Trophoblast cell (in vitro differentiated cells and primary cell): ENCODE measurements at regions not wholly inside any gene's neighbourhood (a gene's known extent, or its start where the extent isn't known, plus 50 kb on each side); places are given as distances from the start of the nearest gene placed in this dataset.

Experiments
- DNase-seq, 2 donors: peaks; one replicate each; pipeline ENCODE4 v3.0.0-alpha.2; 2016
- H2AFZ ChIP-seq: 2 replicates; pipeline ENCODE4 v1.6.1; 2013; ENCODE audit warnings: low read length, moderate library complexity, mild to moderate bottlenecking; ENCODE audit not compliant: insufficient read depth, poor library complexity
- H2AK5ac ChIP-seq: 2 replicates; pipeline ENCODE4 v1.6.1; 2013; ENCODE audit warnings: mild to moderate bottlenecking, low read length
- H2BK120ac ChIP-seq: 2 replicates; pipeline ENCODE4 v1.6.1; 2013; ENCODE audit warnings: low read length, mild to moderate bottlenecking, moderate library complexity; ENCODE audit not compliant: insufficient read depth, poor library complexity
- H2BK12ac ChIP-seq: 2 replicates; pipeline ENCODE4 v1.6.1; 2013; ENCODE audit warnings: mild to moderate bottlenecking, low read length, moderate library complexity
- H2BK5ac ChIP-seq: 2 replicates; pipeline ENCODE4 v1.6.1; 2013; ENCODE audit warnings: low read length, low read depth, moderate library complexity, mild to moderate bottlenecking; ENCODE audit not compliant: poor library complexity
- H3K14ac ChIP-seq: 2 replicates; pipeline ENCODE4 v1.6.1; 2013; ENCODE audit warnings: mild to moderate bottlenecking, low read length
- H3K18ac ChIP-seq: 2 replicates; pipeline ENCODE4 v1.6.1; 2013; ENCODE audit warnings: mild to moderate bottlenecking, low read length
- H3K23ac ChIP-seq: 2 replicates; pipeline ENCODE4 v1.6.1; 2013; ENCODE audit warnings: low read length
- H3K27ac ChIP-seq: 2 replicates; pipeline ENCODE4 v1.5.1; 2013; ENCODE audit warnings: low read depth, mild to moderate bottlenecking, inconsistent platforms, low read length, moderate library complexity
- H3K27me3 ChIP-seq: 2 replicates; pipeline ENCODE4 v1.6.1; 2013; ENCODE audit warnings: inconsistent platforms, mild to moderate bottlenecking, low read length, moderate library complexity; ENCODE audit not compliant: insufficient read depth
- H3K36me3 ChIP-seq, 2 experiments: 1 replicate in 1 of 2; 2 replicates in 1 of 2; pipeline ENCODE4 v1.6.1; 2013; ENCODE audit warnings: low read length in 2 of 2, mild to moderate bottlenecking in 2 of 2, moderate library complexity in 1 of 2; ENCODE audit not compliant: insufficient read depth in 2 of 2, control insufficient read depth in 1 of 2
- H3K4ac ChIP-seq: 2 replicates; pipeline ENCODE4 v1.6.1; 2013; ENCODE audit warnings: low read depth, mild to moderate bottlenecking, low read length, moderate library complexity
- H3K4me1 ChIP-seq, 2 experiments: 1 replicate in 1 of 2; 2 replicates in 1 of 2; pipeline ENCODE4 v1.6.1; 2013; ENCODE audit warnings: low read length in 2 of 2, mild to moderate bottlenecking in 2 of 2, moderate library complexity in 1 of 2; ENCODE audit not compliant: insufficient read depth in 2 of 2, control insufficient read depth in 1 of 2
- H3K4me2 ChIP-seq: 2 replicates; pipeline ENCODE4 v1.6.1; 2013; ENCODE audit warnings: inconsistent platforms, mild to moderate bottlenecking, low read length, moderate library complexity
- H3K4me3 ChIP-seq: 2 replicates; pipeline ENCODE4 v1.5.1; 2013; ENCODE audit warnings: mild to moderate bottlenecking, low read depth, low read length, inconsistent platforms
- H3K79me1 ChIP-seq: one replicate; pipeline ENCODE4 v1.6.1; 2013; ENCODE audit warnings: low read length
- H3K79me2 ChIP-seq: 2 replicates; pipeline ENCODE4 v1.6.1; 2013; ENCODE audit warnings: low read length, mild to moderate bottlenecking; ENCODE audit not compliant: control insufficient read depth, insufficient read depth, poor library complexity
- H3K9ac ChIP-seq: 2 replicates; pipeline ENCODE4 v1.6.1; 2013; ENCODE audit warnings: mild to moderate bottlenecking, low read length
- H3K9me3 ChIP-seq: 2 replicates; pipeline ENCODE4 v1.6.1; 2013; ENCODE audit warnings: low read depth, mild to moderate bottlenecking, control low read depth, inconsistent platforms, low read length; ENCODE audit not compliant: insufficient read depth
- H4K12ac ChIP-seq: 2 replicates; pipeline ENCODE4 v1.6.1; 2013; ENCODE audit warnings: low read depth, mild to moderate bottlenecking, low read length, moderate library complexity
- H4K8ac ChIP-seq: 2 replicates; pipeline ENCODE4 v1.6.1; 2013; ENCODE audit warnings: low read depth, mild to moderate bottlenecking, low read length, moderate library complexity
- H4K91ac ChIP-seq: one replicate; pipeline ENCODE4 v1.6.1; 2013; ENCODE audit warnings: low read depth, mild to moderate bottlenecking, low read length, moderate library complexity
- WGBS: extraction: QIAGEN DNeasy Blood & Tissue Kit; methylation state at CpG from one replicate; pipeline ENCODE4 v1.1.7; 2013; ENCODE audit warnings: missing lambda C conversion rate; ENCODE audit not compliant: insufficient read length, insufficient coverage; ENCODE audit errors: extremely low coverage; 5-methylcytosine and 5-hydroxymethylcytosine counted together

GRCh38 chr4:138851391-138852335, 163.9 kb upstream of the NOCT start:
- Histone ChIP-seq H3K4me1 (no peaks in the 10 kb centered on the region), H4K91ac (no peak overlapping the region), H3K9ac (peak overlapping the region; percentile 69), H3K36me3 (no peaks in the 10 kb centered on the region), H2AK5ac (no peak overlapping the region), H3K79me1 (no peaks in the 10 kb centered on the region), H2AFZ (no peak overlapping the region), H3K4me3 (no peak overlapping the region), H3K9me3 (no peaks in the 10 kb centered on the region), H2BK12ac (no peak overlapping the region), H4K8ac (no peak overlapping the region), H3K27me3 (no peaks in the 10 kb centered on the region), H3K4me2 (peak overlapping the region; percentile 41), H3K27ac (no peak overlapping the region), H2BK120ac (no peak overlapping the region), H3K4ac (no peak overlapping the region), H3K23ac (no peak overlapping the region), H3K18ac (no peak overlapping the region), H3K14ac (no peak overlapping the region), H2BK5ac (no peak overlapping the region), H3K79me2 (no peaks in the 10 kb centered on the region), H4K12ac (no peak overlapping the region)
- DNase-seq, result no peak
- WGBS, result no CpG with 5 or more reads among the region's 17 CpGs

- no peak overlapping the region for H3K27ac ChIP-seq
- no peaks in the 10 kb centered on the region for H3K4me1 ChIP-seq
Observed at GRCh38 chr4:138845664-138846063, 169.9 kb upstream of the NOCT start.

GRCh38 chr4:138845054-138845453, 170.5 kb upstream of the NOCT start:
- H2BK12ac ChIP-seq, result no peak overlapping the region
- no peak overlapping the region for H3K4ac ChIP-seq
- H3K9ac ChIP-seq, result no peak overlapping the region
- no peak overlapping the region for H3K14ac ChIP-seq
- no peaks in the 10 kb centered on the region for H3K79me1 ChIP-seq
- H4K91ac ChIP-seq, result no peak overlapping the region
- no peak overlapping the region for H2BK120ac ChIP-seq
- H3K4me1 ChIP-seq, result no peaks in the 10 kb centered on the region
- DNase-seq, result no peak
- H2AK5ac ChIP-seq, result no peak overlapping the region
- H3K79me2 ChIP-seq, result no peaks in the 10 kb centered on the region
- H2AFZ ChIP-seq, result no peak overlapping the region
- no peak overlapping the region for H3K4me2 ChIP-seq
- no peak overlapping the region for H3K18ac ChIP-seq
- no CpG with 5 or more reads among the region's 6 CpGs for WGBS
- H3K27ac ChIP-seq, result no peak overlapping the region
- no peak overlapping the region for H4K12ac ChIP-seq
- no peak overlapping the region for H4K8ac ChIP-seq
- no peak overlapping the region for H2BK5ac ChIP-seq
- no peaks in the 10 kb centered on the region for H3K9me3 ChIP-seq
- no peak overlapping the region for H3K23ac ChIP-seq
- no peaks in the 10 kb centered on the region for H3K27me3 ChIP-seq
- H3K36me3 ChIP-seq, result no peaks in the 10 kb centered on the region
- no peak overlapping the region for H3K4me3 ChIP-seq

More at GRCh38 chr4:138845664-138846063, 169.9 kb upstream of the NOCT start:
- H4K8ac ChIP-seq, result no peak overlapping the region
- H4K91ac ChIP-seq, result no peak overlapping the region
- H2BK12ac ChIP-seq, result no peak overlapping the region
- no peak overlapping the region for H4K12ac ChIP-seq
- no peak overlapping the region for H3K14ac ChIP-seq
- no peaks in the 10 kb centered on the region for H3K79me2 ChIP-seq
- no peak overlapping the region for H2AFZ ChIP-seq
- H3K23ac ChIP-seq, result no peak overlapping the region
- H3K18ac ChIP-seq, result no peak overlapping the region
- H3K36me3 ChIP-seq, result no peaks in the 10 kb centered on the region
- DNase-seq, result no peak
- no peak overlapping the region for H3K4me2 ChIP-seq
- no peaks in the 10 kb centered on the region for H3K9me3 ChIP-seq
- no CpG with 5 or more reads among the region's 9 CpGs for WGBS
- no peaks in the 10 kb centered on the region for H3K79me1 ChIP-seq
- H3K4ac ChIP-seq, result no peak overlapping the region
- H2BK120ac ChIP-seq, result no peak overlapping the region
- H3K9ac ChIP-seq, result no peak overlapping the region
- no peak overlapping the region for H2AK5ac ChIP-seq
- no peaks in the 10 kb centered on the region for H3K27me3 ChIP-seq
- no peak overlapping the region for H3K4me3 ChIP-seq
- no peak overlapping the region for H2BK5ac ChIP-seq

- Histone ChIP-seq H2BK5ac (no peak overlapping the region), H3K23ac (no peak overlapping the region), H3K9me3 (peaks cover 1% of the 10 kb centered on the region), H3K36me3 (no peaks in the 10 kb centered on the region), H4K8ac (no peak overlapping the region), H4K91ac (no peak overlapping the region), H3K18ac (no peak overlapping the region), H3K4me1 (no peaks in the 10 kb centered on the region), H2AK5ac (no peak overlapping the region), H3K4ac (no peak overlapping the region), H2AFZ (no peak overlapping the region), H3K27ac (no peak overlapping the region), H3K27me3 (no peaks in the 10 kb centered on the region), H3K79me1 (no peaks in the 10 kb centered on the region), H4K12ac (no peak overlapping the region), H3K79me2 (no peaks in the 10 kb centered on the region), H3K9ac (no peak overlapping the region), H2BK120ac (no peak overlapping the region), H3K14ac (no peak overlapping the region), H3K4me3 (no peak overlapping the region), H2BK12ac (no peak overlapping the region), H3K4me2 (no peak overlapping the region)
- no peak for DNase-seq
- no CpG with 5 or more reads among the region's 7 CpGs for WGBS
Observed at GRCh38 chr4:138843616-138844015, 172.0 kb upstream of the NOCT start.
